RCC 7860 (cell line): ENCODE measurements at regions not wholly inside any gene's neighbourhood (a gene's known extent, or its start where the extent isn't known, plus 50 kb on each side); places are given as distances from the start of the nearest gene placed in this dataset.
"Not testable (repeated sequence)": the region's sequence is repeated elsewhere in the genome, so short reads cannot be mapped to it uniquely, and the experiment has no call there.

Experiments
- DNase-seq: peaks from one replicate; pipeline ENCODE4 v3.0.0-alpha.2; 2015; ENCODE audit warnings: low spot score
- FAIRE-seq: peaks from 2 replicates; lab custom pipeline; 2012; peaks lifted over from hg19 to GRCh38; lab: Jason Lieb, UNC

GRCh38 chr9:61523897-61524620 lies 334.2 kb downstream of the SPATA31A7 start:
- peak; percentile 90 for FAIRE-seq
- not testable (repeated sequence) for DNase-seq

DNA sequence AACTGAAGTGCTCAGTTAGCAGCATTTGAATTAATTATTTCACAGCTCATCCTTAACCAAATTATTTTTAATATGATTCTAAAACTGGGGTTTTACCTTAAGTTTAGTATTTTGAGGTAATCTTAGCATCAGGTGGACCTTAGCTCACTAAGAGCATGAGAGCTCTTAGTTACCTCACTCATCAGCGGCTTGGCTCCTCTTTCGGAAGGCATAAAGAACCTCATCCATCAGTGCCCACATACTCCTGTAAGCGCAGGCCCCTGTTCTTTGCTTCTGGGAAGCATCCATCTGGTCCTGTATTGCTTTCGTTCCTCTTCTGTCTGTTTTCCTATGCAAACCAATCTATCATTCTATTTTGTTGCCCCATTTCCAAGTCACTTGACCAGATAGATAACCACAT lies 335.8 kb downstream of the SPATA31A7 start:
- not testable (repeated sequence) for DNase-seq, FAIRE-seq

DNA sequence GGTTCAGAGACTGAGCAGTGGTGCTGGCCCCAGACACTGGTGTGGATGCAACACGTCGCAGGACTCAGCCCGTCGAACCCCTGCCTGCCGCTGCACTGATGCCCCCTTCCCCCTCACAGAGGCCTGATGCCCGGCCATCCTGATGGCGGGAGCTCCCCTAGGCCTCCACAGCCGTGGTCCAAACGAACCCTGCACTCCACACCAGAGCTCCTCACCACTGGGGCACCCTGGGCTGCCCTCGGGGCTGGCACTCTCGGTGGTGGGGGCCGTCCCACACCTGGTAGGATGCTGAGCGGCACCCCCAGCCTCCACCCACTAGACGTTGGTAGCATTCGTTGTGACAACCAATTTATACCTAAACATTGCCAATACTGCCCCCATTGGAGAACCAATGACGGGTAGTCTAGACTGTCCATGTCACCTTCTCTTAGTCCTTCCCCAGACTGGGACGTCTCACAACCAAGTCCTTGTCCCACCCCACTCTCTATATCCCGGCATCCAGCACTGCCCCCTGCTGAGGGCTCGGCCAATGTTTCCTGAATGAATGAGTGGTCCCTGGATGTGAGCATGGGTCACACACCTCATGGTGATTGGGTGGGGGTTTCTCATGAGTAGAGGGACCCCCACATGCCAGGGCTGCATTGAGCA lies 360.4 kb downstream of the SPATA31A7 start:
- not testable (repeated sequence) for FAIRE-seq
- DNase-seq: peak; percentile 0

GRCh38 chr9:61571403-61572127 lies 381.7 kb downstream of the SPATA31A7 start:
- DNase-seq: not testable (repeated sequence)

GRCh38 chr9:61572364-61572763 lies 382.5 kb downstream of the SPATA31A7 start:
- FAIRE-seq, DNase-seq: not testable (repeated sequence)

More at GRCh38 chr9:61571403-61572127, 381.7 kb downstream of the SPATA31A7 start:
- not testable (repeated sequence) for FAIRE-seq

DNA sequence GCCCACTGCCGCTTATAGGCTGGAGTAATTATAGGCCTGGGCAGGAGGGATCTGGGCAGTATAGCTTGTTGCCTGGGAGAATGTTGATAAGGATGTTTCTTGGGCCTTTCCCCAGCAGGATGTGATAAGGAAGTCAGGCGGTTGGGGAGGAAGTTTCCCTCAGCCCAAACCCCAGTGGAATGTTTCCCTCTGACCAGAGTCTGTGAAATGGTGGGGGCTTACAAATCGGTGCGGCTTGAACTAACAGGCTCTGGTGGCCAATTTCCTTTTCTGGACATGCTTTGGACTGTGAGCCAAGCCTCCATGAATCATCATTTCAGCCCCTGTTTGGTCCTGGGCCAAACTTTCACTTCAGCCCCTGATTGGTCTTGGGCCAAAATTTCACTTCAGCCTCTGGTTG lies 383.6 kb downstream of the SPATA31A7 start:
- DNase-seq, FAIRE-seq: not testable (repeated sequence)
